GM21529 (cell line): ENCODE measurements at regions not wholly inside any gene's neighbourhood (a gene's known extent, or its start where the extent isn't known, plus 50 kb on each side); places are given as distances from the start of the nearest gene placed in this dataset.
A peak's percentile ranks its signal among the peaks of the same experiment; 100 is the strongest.

Source experiments
- ATAC-seq: cut with Tn5 transposase; IDR thresholded peaks from one replicate; pipeline ENCODE4 v1.9.1; 2021; ENCODE audit not compliant: unreplicated experiment

DNA sequence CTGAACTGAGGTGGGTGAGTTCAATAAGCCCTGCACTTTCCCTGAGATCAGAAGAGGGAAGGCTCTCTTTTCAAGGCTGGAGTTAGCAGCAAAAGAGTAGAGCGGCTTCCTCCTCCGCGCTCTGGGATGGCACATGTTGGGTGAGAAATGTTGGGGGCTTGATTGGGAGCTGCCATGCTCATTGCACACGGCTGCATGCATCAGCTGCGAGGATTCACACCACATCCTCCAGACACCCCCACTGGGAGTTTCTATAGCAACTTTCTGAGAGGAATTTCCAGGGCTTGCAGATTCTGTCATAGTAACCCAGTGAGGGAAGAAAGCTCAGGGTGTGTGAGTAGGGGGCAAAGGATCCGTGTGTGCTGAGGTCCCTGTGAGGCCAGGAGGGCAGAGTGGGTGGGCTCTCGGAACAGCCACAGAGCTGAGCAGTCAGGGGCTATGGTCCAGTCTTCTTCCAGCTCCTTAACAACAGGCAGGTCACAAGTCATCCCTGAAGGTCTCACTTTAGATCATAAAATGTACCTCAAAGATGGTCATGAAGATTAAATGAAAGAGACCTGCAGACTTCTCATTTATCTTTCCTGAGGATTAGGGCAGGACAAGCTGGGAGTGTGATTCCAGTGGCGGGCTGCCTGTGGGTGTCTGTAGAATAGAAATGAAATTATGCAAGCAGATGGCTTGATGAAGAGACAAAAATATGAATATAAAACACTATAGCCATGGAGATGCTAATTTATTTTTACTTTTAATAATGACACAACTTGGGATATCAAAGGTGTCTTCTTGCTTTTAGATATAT lies 75.7 kb upstream of the CHRNA7 start:
- no peak for ATAC-seq

DNA sequence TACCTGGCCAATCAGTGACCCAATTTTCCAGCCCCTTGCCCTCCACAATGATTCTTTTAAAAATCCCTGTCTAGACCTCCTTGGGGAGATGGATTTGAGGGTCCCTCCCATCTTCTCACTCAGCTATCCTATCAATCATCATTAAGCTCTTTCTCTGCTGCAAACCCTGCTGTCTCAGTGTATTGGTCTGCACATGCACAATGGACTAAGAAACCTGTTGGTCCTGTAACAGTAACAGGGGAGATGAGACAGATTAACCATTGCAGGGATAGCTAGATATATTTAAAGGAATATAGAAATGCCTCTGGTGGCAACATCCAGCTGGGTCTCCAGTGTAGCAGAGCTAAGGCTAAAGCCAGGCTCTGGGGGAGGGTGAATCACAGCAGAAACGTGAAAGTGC lies 74.6 kb upstream of the CHRNA7 start:
- no peak for ATAC-seq

DNA sequence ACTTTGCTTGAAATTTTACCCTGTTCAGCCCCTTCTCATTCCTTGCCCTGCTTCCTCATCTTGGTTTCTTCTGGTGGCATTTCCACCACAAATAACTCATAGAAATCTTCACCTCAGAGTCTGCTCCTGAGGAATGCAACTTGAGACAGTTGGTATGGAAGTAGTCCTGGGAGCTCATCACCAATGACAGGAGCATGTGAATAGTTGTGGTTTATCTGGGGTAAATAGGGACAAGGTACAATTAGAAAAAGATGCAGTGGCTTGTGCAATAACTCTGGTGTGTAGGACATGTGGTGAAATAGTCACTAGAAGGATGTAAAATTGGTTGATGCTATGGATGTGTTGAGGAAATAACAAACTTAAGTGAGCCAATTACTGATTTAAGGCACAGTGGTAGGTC lies 72.7 kb upstream of the CHRNA7 start:
- no peak for ATAC-seq

DNA sequence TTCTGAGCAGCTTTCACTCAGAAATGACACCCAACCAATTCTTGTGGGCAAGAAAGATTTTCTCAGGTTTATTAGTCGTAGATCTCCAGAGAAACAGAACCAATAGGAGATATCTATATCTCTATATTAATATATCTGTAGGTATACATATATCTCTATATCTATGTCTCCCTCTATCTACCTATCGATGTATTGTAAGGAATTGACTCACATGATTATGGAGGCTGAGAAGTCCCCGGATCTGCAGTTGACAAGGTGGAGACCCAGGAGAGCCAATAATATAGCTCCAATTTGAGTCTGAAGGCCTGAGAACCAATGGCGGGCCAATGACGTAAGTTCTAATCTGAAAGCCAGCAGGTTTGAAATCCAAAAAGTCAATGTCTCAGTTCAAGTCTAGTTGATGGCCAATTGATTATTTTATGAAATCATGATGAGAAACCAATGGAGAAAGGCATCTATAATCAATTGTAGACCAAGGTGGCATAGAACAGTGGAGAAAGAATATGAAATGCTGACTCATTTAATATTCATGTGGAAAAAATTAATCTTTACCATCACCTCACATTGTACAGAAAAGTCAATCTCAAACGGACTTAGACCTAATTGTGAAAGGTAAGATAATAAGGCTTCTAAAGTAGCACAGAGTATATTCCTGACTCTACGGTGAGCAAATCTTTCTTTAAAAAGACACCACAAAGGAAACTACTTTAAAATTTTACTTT lies 65.6 kb upstream of the CHRNA7 start:
- no peak for ATAC-seq

DNA sequence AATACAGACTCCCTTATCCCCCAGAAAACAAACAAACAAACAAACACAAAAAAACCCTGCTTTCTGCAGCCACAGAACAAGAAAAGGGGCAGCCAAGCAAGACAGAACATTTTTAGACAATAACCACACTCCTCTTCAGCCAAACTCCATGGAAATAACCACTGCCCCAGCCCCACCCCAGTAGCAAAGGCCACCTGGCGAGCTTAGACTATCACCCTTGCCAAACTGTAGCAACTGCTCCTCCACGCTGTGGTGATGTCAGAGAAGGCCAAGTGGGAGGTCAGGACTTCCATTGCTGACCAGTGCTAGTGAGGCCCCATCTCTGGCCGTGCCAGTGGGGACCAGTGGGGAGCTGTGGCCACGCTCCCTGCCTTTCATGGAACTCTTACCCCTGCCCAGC lies 60.3 kb upstream of the CHRNA7 start:
- no peak for ATAC-seq

DNA sequence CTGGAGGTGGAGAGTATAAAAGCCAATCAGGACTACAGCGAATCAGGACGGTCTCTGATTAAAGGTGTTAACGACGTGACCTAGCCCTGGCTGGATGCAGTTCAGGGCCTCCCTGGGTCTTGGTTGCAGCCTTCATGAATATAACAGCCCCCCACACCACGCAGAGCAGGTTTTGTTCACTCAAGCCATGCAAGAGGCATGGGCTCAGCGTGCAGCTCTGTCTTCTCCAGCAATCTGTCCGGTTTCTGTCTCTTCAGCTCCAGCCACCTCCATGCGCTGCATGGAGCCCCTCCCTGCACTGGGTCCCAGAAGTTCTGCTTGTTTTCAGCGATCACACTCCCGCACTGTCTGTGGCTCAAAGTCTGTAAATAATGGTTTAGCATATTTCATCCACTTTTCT lies 57.1 kb upstream of the CHRNA7 start:
- no peak for ATAC-seq

DNA sequence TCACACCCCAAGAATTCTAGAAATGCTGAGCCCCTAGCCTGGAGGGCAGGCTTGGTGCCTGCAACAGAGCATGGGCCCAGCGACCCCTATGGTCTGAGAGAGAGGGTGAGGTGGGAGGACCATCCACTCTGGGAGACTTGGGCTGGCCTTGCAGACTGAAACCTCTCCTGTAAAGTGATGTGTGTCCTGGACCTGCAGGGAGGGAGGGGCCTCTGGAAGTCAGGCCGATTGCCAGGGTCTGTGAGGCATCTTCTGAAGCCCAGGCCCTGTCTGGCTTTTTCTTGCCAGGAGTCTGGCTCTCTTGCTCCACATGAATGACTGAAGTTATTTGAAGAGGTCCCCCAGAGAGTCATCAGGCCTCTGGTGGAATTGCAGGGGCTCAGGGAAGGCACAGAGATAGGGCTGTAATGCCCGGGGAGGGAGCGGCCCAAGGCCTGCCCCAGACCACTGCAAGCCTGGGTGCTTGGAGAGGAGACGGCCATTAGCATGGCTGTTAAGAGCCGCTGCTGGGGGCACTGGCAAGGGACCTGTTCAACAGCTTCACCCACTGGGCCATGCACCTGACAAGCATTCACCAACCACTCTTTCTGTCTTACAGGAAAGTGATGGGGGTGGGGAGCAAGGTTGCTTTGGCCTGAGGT lies 56.0 kb upstream of the CHRNA7 start:
- ATAC-seq = no peak

DNA sequence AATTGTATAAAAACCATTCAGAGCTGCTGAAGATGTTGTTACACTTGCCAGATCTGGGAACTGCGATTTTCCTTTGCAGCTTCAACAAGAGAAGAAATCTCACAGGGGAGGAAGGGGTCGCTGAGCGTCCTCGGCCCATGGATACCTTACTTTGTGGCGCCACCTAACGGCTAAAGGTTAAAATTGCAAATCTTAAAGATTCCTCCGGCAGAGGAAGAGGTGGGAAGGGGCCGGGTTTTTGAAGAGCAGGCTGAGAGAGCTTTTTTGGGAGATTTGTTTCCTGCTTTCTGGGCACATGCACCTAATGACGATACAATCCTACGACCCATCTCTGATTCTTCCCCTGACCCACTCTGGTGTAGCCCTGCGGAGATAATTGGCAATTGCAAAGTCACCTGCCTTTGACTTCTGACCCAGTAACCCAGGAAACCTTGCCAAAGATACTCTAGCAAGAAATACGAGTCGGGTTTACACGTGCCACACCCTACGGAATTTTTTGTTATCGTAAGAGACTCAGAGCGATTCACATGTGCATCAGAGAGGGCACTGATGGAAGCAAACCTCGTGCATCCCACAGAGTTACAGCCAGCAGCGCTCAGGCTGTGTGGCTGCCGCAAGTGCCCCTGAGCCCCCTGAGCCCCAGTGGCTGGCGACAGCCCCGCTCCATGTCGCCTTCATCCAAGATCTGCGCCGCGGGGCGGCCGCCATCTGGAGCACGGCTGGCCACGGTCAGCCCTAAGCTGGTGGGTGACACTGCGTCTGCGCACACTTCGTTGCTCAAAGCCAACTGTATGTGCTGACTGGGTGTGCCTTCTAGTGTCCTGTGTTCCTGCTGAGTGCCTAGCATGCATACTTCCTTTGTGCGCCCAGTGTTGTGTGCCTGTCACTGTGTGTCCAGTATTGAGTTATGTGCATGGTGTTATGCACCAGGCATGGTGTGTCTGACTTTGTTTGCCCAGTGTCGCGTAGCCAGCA lies 55.2 kb upstream of the CHRNA7 start:
- ATAC-seq = no peak

DNA sequence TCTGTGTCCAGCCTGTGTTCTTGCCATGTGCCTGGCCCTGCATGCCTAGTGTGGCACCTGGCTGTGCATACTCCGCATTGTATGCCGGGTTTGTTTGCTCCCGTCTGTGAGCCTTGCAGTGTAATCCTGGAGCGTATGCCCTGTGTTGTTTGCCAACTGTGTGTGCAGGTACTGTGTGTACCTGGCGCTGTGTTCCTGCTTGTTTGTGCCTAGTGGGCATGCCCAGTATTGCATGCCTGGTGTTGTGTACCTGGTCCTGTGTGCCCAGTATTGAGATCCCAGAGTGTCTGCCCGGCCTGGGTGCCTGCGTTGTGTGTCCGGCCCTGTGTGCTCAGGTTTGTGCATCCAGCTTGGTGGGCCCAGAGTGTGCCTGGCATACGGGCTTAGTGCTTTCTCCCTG lies 54.5 kb upstream of the CHRNA7 start:
- ATAC-seq = no peak

DNA sequence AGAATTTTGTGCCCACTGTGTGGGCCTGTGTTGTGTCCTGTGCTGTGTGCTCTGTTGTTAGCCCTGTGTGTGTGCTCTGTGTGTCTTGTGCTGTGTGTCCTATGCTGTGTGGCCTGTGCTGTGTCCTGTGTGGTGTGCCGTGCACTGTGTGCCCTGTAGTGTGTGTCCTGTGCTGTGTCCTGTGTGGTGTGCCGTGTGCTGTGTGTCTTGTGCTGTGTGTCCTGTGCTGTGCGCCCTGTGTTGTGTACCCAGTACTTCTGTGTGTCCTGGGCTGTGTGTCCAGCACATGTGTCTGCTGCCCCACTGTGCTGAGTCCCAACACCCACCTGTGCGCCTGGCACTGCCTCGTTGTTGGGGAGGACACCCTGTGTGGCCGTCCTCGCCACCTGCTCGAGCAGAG lies 53.2 kb upstream of the CHRNA7 start:
- no peak for ATAC-seq

DNA sequence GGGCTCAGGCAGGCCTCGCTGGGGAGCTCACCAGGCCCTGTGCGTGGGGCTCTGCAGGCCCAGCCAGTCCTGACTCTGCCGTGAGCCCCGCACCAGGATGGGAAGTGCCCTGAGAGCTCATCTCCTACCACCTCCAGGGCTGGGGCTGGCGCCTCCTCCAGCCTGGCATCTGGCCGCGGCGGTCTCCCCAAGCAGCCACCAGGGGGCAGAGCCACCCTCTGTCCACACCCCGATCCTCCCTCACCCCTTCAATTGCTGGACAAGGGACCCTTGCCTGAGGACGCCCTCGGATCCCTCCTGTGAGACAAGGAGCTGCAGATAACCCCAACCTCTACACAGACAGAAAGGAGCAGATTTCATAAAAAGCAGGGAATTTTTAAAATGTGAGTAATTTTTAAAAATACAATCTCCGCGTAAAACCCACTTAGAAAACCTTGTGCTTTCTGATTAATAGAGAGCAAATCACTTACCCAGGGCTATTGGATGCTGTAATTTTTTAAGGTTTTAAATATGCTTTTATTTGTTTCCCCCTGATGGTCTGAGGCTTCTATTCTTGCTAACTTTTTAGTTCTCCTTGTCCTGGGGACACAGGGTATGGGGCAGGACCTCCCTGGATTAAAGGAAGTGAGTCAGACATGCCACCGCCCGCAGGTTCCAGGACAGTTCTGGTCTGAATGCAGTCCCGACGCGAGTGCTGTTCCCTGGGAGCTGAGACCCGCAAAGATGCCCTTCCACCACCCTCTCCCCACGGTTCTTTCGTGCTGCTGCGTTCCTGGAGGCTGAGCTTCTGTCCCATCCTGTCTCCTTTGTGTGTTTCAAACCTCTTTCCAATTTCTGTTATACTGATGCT lies 52.3 kb upstream of the CHRNA7 start:
- ATAC-seq = peak; percentile 66
